GM23338 (cell line): ENCODE measurements at regions not wholly inside any gene's neighbourhood (a gene's known extent, or its start where the extent isn't known, plus 50 kb on each side); places are given as distances from the start of the nearest gene placed in this dataset.
A peak's percentile ranks its signal among the peaks of the same experiment; 100 is the strongest.

Experiments
- ATAC-seq: fragments of 200-7000 bp; cut with Tn5 transposase; 3 replicates; pipeline ENCODE4 v1.9.1; 2020
- DNase-seq: peaks from one replicate; pipeline ENCODE4 v3.0.0-alpha.2; 2015; ENCODE audit warnings: low spot score
- H2AFZ ChIP-seq: fragments of 200-600 bp; sonication (generic); 2 replicates; pipeline ENCODE4 v1.8.0; 2016; ENCODE audit warnings: antibody characterized with exemption, mild to moderate bottlenecking, moderate library complexity
- H3F3A ChIP-seq: fragments of 200-600 bp; sonication (generic); replicated peaks from 2 replicates; pipeline ENCODE4 v1.8.0; 2017; ENCODE audit warnings: antibody characterized with exemption, mixed run types, low read depth
- H3K27ac ChIP-seq: fragments of 200-600 bp; sonication (generic); 2 replicates; pipeline ENCODE4 v1.6.1; 2016; ENCODE audit warnings: low read depth
- H3K27me3 ChIP-seq: fragments of 200-600 bp; sonication (generic); 2 replicates; pipeline ENCODE4 v1.8.0; 2016; ENCODE audit warnings: mild to moderate bottlenecking, mixed run types, moderate library complexity; ENCODE audit not compliant: insufficient read depth
- H3K36me3 ChIP-seq: fragments of 200-600 bp; sonication (generic); 2 replicates; pipeline ENCODE4 v1.8.0; 2016; ENCODE audit warnings: mild to moderate bottlenecking; ENCODE audit not compliant: insufficient read depth
- H3K4me1 ChIP-seq: fragments of 200-600 bp; sonication (generic); 2 replicates; pipeline ENCODE4 v1.8.0; 2016; ENCODE audit warnings: mild to moderate bottlenecking, moderate library complexity; ENCODE audit not compliant: insufficient read depth
- H3K4me2 ChIP-seq: fragments of 200-600 bp; sonication (generic); 2 replicates; pipeline ENCODE4 v1.7.1; 2017; ENCODE audit warnings: mixed run types
- H3K4me3 ChIP-seq: fragments of 200-600 bp; sonication (generic); 2 replicates; pipeline ENCODE4 v1.6.1; 2016; ENCODE audit warnings: mixed run types
- H3K79me2 ChIP-seq: fragments of 200-600 bp; sonication (generic); replicated peaks from 2 replicates; pipeline ENCODE4 v1.8.0; 2017; ENCODE audit warnings: mild to moderate bottlenecking; ENCODE audit not compliant: insufficient read depth
- H3K9me2 ChIP-seq: fragments of 200-600 bp; sonication (generic); 2 replicates; pipeline ENCODE4 v1.8.0; 2017; ENCODE audit not compliant: insufficient read depth
- H4K20me1 ChIP-seq: fragments of 200-600 bp; sonication (generic); replicated peaks from 2 replicates; pipeline ENCODE4 v1.8.0; 2017; ENCODE audit warnings: mild to moderate bottlenecking; ENCODE audit not compliant: insufficient read depth
- H3K27ac Mint-ChIP-seq: 2 replicates; pipeline ENCODE4 v1.8.0; 2020; ENCODE audit warnings: inconsistent platforms, mild to moderate bottlenecking, moderate library complexity, mixed read lengths
- H3K27me3 Mint-ChIP-seq: 3 replicates; pipeline ENCODE4 v1.8.0; 2022; ENCODE audit warnings: low read depth, mild to moderate bottlenecking, moderate library complexity, mixed read lengths, inconsistent platforms; ENCODE audit not compliant: insufficient read depth, poor library complexity
- H3K36me3 Mint-ChIP-seq: 3 replicates; pipeline ENCODE4 v1.8.0; 2021; ENCODE audit warnings: low read depth, mild to moderate bottlenecking, inconsistent platforms, moderate library complexity, mixed read lengths
- H3K4me1 Mint-ChIP-seq: 3 replicates; pipeline ENCODE4 v1.8.0; 2020; ENCODE audit warnings: mild to moderate bottlenecking, inconsistent platforms, mixed read lengths
- H3K4me3 Mint-ChIP-seq: 3 replicates; pipeline ENCODE4 v1.8.0; 2021; ENCODE audit warnings: moderate library complexity, mild to moderate bottlenecking, inconsistent platforms, mixed read lengths
- H3K9me3 Mint-ChIP-seq: 3 replicates; pipeline ENCODE4 v1.8.0; 2020; ENCODE audit warnings: moderate library complexity, mild to moderate bottlenecking, inconsistent platforms, mixed read lengths
- CREB1 ChIP-seq: fragments of 250-450 bp; sonication (Bioruptor Pico); IDR thresholded peaks from 2 replicates; pipeline ENCODE4 v1.5.0; 2020; ENCODE audit warnings: low read depth, mild to moderate bottlenecking, moderate library complexity
- EZH2phosphoT487 ChIP-seq: fragments of 200-600 bp; sonication (generic); IDR thresholded peaks from one replicate; pipeline ENCODE4 v1.8.1; 2018; ENCODE audit warnings: antibody characterized with exemption; ENCODE audit not compliant: unreplicated experiment
- JUNB ChIP-seq: IDR thresholded peaks from one replicate; pipeline ENCODE4 v1.6.1; 2016; ENCODE audit warnings: antibody characterized with exemption; ENCODE audit not compliant: unreplicated experiment
- NANOG ChIP-seq: IDR thresholded peaks from 2 replicates; pipeline ENCODE4 v1.6.1; 2016; ENCODE audit warnings: antibody characterized with exemption, borderline replicate concordance
- POLR2AphosphoS5 ChIP-seq: IDR thresholded peaks from 2 replicates; pipeline ENCODE4 v1.6.1; 2016; ENCODE audit warnings: antibody characterized with exemption, low read depth
- ZNF114 ChIP-seq: fragments of 250-450 bp; sonication (Bioruptor Pico); IDR thresholded peaks from 2 replicates; pipeline ENCODE4 v1.5.0; 2020; ENCODE audit warnings: mild to moderate bottlenecking, moderate library complexity
- ZNF331 ChIP-seq: fragments of 250-450 bp; sonication (Bioruptor Pico); IDR thresholded peaks from 2 replicates; pipeline ENCODE4 v1.5.0; 2020; ENCODE audit warnings: low read depth, mild to moderate bottlenecking, moderate library complexity
- TF ChIP-seq, protein P1 (sequence below): fragments of 250-450 bp; sonication (Bioruptor Pico); IDR thresholded peaks from 2 replicates; pipeline ENCODE4 v1.5.0; 2020; ENCODE audit warnings: mild to moderate bottlenecking, moderate library complexity
- TF ChIP-seq, protein P2 (sequence below), 2 experiments: fragments of 200-600 bp in 1 of 2; sonication (generic) in 1 of 2; conservative IDR thresholded peaks; 2 replicates each; pipeline versions ENCODE4 v1.5.1 to v1.6.1; 2016 to 2017; ENCODE audit warnings: antibody characterized with exemption in 2 of 2, low read depth in 2 of 2, mild to moderate bottlenecking in 2 of 2, moderate library complexity in 1 of 2
- TF ChIP-seq, protein P3 (sequence below): IDR thresholded peaks from 2 replicates; pipeline ENCODE4 v1.6.1; 2016; ENCODE audit warnings: antibody characterized with exemption
- TF ChIP-seq, protein P4 (sequence below): IDR thresholded peaks from one replicate; pipeline ENCODE4 v1.6.1; 2018; ENCODE audit warnings: antibody characterized with exemption; ENCODE audit not compliant: unreplicated experiment

DNA sequence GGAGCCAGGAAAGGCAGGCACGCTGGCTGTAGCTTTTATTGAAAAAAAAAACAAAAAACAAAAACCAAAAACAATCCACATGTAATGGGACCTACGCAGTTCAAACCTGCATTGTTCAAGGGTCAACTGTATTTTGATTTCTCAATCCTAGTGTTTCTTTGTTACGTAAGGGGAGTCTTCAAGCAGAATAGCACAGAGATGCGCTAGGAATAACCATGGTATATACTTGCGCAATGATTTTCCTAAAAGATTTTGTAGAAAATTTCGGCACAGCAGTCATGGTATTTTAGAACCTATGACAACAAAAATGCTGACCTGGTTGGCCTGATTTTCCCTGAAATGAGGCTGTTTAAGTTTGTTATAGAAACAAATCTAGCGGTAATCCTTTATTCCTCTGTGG, 1110.5 kb upstream of the WWC1 start:
- no peak overlapping the region for H3K27ac Mint-ChIP-seq
- Histone ChIP-seq H4K20me1 (no peaks in the 10 kb centered on the region), H3K27me3 (no peaks in the 10 kb centered on the region), H3K4me1 (peaks cover 8% of the 10 kb centered on the region; the same call in 1 of the 2 replicates), H3K4me3 (no peak overlapping the region), H3K36me3 (no peaks in the 10 kb centered on the region), H3K79me2 (no peaks in the 10 kb centered on the region), H3F3A (no peaks in the 10 kb centered on the region), H3K9me2 (no peaks in the 10 kb centered on the region), H3K27ac (no peak overlapping the region), H2AFZ (peak overlapping the region; percentile 53; the same call in 1 of the 2 replicates), H3K4me2 (no peak overlapping the region)
- no peaks in the 10 kb centered on the region for H3K9me3 Mint-ChIP-seq
- TF ChIP-seq, protein P1, sequence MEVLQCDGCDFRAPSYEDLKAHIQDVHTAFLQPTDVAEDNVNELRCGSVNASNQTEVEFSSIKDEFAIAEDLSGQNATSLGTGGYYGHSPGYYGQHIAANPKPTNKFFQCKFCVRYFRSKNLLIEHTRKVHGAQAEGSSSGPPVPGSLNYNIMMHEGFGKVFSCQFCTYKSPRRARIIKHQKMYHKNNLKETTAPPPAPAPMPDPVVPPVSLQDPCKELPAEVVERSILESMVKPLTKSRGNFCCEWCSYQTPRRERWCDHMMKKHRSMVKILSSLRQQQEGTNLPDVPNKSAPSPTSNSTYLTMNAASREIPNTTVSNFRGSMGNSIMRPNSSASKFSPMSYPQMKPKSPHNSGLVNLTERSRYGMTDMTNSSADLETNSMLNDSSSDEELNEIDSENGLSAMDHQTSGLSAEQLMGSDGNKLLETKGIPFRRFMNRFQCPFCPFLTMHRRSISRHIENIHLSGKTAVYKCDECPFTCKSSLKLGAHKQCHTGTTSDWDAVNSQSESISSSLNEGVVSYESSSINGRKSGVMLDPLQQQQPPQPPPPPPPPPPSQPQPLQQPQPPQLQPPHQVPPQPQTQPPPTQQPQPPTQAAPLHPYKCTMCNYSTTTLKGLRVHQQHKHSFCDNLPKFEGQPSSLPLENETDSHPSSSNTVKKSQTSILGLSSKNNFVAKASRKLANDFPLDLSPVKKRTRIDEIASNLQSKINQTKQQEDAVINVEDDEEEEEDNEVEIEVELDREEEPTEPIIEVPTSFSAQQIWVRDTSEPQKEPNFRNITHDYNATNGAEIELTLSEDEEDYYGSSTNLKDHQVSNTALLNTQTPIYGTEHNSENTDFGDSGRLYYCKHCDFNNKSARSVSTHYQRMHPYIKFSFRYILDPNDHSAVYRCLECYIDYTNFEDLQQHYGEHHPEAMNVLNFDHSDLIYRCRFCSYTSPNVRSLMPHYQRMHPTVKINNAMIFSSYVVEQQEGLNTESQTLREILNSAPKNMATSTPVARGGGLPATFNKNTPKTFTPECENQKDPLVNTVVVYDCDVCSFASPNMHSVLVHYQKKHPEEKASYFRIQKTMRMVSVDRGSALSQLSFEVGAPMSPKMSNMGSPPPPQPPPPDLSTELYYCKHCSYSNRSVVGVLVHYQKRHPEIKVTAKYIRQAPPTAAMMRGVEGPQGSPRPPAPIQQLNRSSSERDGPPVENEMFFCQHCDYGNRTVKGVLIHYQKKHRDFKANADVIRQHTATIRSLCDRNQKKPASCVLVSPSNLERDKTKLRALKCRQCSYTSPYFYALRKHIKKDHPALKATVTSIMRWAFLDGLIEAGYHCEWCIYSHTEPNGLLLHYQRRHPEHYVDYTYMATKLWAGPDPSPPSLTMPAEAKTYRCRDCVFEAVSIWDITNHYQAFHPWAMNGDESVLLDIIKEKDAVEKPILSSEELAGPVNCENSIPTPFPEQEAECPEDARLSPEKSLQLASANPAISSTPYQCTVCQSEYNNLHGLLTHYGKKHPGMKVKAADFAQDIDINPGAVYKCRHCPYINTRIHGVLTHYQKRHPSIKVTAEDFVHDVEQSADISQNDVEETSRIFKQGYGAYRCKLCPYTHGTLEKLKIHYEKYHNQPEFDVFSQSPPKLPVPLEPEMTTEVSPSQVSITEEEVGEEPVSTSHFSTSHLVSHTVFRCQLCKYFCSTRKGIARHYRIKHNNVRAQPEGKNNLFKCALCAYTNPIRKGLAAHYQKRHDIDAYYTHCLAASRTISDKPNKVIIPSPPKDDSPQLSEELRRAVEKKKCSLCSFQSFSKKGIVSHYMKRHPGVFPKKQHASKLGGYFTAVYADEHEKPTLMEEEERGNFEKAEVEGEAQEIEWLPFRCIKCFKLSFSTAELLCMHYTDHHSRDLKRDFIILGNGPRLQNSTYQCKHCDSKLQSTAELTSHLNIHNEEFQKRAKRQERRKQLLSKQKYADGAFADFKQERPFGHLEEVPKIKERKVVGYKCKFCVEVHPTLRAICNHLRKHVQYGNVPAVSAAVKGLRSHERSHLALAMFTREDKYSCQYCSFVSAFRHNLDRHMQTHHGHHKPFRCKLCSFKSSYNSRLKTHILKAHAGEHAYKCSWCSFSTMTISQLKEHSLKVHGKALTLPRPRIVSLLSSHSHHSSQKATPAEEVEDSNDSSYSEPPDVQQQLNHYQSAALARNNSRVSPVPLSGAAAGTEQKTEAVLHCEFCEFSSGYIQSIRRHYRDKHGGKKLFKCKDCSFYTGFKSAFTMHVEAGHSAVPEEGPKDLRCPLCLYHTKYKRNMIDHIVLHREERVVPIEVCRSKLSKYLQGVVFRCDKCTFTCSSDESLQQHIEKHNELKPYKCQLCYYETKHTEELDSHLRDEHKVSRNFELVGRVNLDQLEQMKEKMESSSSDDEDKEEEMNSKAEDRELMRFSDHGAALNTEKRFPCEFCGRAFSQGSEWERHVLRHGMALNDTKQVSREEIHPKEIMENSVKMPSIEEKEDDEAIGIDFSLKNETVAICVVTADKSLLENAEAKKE (CRISPR knock-in tag) = no peak
- TF ChIP-seq JUNB (no peak), EZH2phosphoT487 (no peak), NANOG (no peak), ZNF331 (CRISPR knock-in tag) (no peak), ZNF114 (CRISPR knock-in tag) (no peak), CREB1 (CRISPR knock-in tag) (no peak), POLR2AphosphoS5 (no peak)
- TF ChIP-seq, protein P2, sequence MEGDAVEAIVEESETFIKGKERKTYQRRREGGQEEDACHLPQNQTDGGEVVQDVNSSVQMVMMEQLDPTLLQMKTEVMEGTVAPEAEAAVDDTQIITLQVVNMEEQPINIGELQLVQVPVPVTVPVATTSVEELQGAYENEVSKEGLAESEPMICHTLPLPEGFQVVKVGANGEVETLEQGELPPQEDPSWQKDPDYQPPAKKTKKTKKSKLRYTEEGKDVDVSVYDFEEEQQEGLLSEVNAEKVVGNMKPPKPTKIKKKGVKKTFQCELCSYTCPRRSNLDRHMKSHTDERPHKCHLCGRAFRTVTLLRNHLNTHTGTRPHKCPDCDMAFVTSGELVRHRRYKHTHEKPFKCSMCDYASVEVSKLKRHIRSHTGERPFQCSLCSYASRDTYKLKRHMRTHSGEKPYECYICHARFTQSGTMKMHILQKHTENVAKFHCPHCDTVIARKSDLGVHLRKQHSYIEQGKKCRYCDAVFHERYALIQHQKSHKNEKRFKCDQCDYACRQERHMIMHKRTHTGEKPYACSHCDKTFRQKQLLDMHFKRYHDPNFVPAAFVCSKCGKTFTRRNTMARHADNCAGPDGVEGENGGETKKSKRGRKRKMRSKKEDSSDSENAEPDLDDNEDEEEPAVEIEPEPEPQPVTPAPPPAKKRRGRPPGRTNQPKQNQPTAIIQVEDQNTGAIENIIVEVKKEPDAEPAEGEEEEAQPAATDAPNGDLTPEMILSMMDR (conservative IDR thresholded peaks at IDR 0.05; ENCODE audit: low read depth in 2 of 2) = no peak
- TF ChIP-seq, protein P3, sequence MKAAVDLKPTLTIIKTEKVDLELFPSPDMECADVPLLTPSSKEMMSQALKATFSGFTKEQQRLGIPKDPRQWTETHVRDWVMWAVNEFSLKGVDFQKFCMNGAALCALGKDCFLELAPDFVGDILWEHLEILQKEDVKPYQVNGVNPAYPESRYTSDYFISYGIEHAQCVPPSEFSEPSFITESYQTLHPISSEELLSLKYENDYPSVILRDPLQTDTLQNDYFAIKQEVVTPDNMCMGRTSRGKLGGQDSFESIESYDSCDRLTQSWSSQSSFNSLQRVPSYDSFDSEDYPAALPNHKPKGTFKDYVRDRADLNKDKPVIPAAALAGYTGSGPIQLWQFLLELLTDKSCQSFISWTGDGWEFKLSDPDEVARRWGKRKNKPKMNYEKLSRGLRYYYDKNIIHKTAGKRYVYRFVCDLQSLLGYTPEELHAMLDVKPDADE = no peak
- TF ChIP-seq, protein P4, sequence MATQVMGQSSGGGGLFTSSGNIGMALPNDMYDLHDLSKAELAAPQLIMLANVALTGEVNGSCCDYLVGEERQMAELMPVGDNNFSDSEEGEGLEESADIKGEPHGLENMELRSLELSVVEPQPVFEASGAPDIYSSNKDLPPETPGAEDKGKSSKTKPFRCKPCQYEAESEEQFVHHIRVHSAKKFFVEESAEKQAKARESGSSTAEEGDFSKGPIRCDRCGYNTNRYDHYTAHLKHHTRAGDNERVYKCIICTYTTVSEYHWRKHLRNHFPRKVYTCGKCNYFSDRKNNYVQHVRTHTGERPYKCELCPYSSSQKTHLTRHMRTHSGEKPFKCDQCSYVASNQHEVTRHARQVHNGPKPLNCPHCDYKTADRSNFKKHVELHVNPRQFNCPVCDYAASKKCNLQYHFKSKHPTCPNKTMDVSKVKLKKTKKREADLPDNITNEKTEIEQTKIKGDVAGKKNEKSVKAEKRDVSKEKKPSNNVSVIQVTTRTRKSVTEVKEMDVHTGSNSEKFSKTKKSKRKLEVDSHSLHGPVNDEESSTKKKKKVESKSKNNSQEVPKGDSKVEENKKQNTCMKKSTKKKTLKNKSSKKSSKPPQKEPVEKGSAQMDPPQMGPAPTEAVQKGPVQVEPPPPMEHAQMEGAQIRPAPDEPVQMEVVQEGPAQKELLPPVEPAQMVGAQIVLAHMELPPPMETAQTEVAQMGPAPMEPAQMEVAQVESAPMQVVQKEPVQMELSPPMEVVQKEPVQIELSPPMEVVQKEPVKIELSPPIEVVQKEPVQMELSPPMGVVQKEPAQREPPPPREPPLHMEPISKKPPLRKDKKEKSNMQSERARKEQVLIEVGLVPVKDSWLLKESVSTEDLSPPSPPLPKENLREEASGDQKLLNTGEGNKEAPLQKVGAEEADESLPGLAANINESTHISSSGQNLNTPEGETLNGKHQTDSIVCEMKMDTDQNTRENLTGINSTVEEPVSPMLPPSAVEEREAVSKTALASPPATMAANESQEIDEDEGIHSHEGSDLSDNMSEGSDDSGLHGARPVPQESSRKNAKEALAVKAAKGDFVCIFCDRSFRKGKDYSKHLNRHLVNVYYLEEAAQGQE = no peak
- no peak overlapping the region for H3K4me3 Mint-ChIP-seq
- no peak for DNase-seq
- no peaks in the 10 kb centered on the region for H3K36me3 Mint-ChIP-seq
- no peak for ATAC-seq
- 0 out of 3 replicates have a peak, but pooled peaks cover 3% of the 10 kb centered on the region for H3K4me1 Mint-ChIP-seq
- H3K27me3 Mint-ChIP-seq = peaks cover 2% of the 10 kb centered on the region
